CD14-positive monocyte (primary cell): ENCODE measurements at regions not wholly inside any gene's neighbourhood (a gene's known extent, or its start where the extent isn't known, plus 50 kb on each side); places are given as distances from the start of the nearest gene placed in this dataset.

Source experiments
- DNase-seq, 3 donors: peaks; one replicate each; pipeline ENCODE4 v3.0.0-alpha.2; 2011 to 2022
- H2AFZ ChIP-seq: 2 replicates; pipeline ENCODE4 v1.6.0; 2012; ENCODE audit warnings: mild to moderate bottlenecking, low read depth, low read length, inconsistent platforms; ENCODE audit not compliant: insufficient read depth, poor library complexity, severe bottlenecking
- H3K27ac ChIP-seq, 2 donors: 1 replicate in 1 of 2; 2 replicates in 1 of 2; pipeline ENCODE4 v1.5.1; 2012 to 2013; ENCODE audit warnings: low read length in 2 of 2, control low read depth in 1 of 2, inconsistent platforms in 1 of 2, low read depth in 1 of 2, mild to moderate bottlenecking in 1 of 2
- H3K27me3 ChIP-seq, 2 donors: one replicate each; pipeline versions ENCODE4 v1.6.0 to v1.6.1; 2011 to 2013; ENCODE audit warnings: low read length in 2 of 2; ENCODE audit not compliant: control insufficient read depth in 2 of 2, insufficient read depth in 2 of 2
- H3K36me3 ChIP-seq, 2 donors: replicated peaks in 1 of 2; 1 replicate in 1 of 2; 2 replicates in 1 of 2; pipeline versions ENCODE4 v1.5.1 to v1.6.1; 2012 to 2013; ENCODE audit warnings: low read length in 2 of 2, control low read depth in 1 of 2, inconsistent platforms in 1 of 2, mild to moderate bottlenecking in 1 of 2; ENCODE audit not compliant: insufficient read depth in 2 of 2, control insufficient read depth in 1 of 2
- H3K4me1 ChIP-seq, 2 donors: 1 replicate in 1 of 2; 2 replicates in 1 of 2; pipeline versions ENCODE4 v1.5.1 to v1.6.1; 2012 to 2013; ENCODE audit warnings: low read length in 2 of 2, control low read depth in 1 of 2, inconsistent platforms in 1 of 2, mild to moderate bottlenecking in 1 of 2, moderate library complexity in 1 of 2; ENCODE audit not compliant: insufficient read depth in 2 of 2, control insufficient read depth in 1 of 2
- H3K4me2 ChIP-seq: replicated peaks from 2 replicates; pipeline ENCODE3; 2012; ENCODE audit warnings: low read length, moderate library complexity, mild to moderate bottlenecking; ENCODE audit not compliant: poor library complexity, severe bottlenecking; ENCODE audit errors: extremely low read depth
- H3K4me3 ChIP-seq, 3 experiments: fragments of 200-600 bp in 1 of 3; sonication (generic) in 1 of 3; replicated peaks in 1 of 3; 1 replicate in 2 of 3; 2 replicates in 1 of 3; pipeline ENCODE4 v1.5.1; 2011 to 2013; ENCODE audit warnings: low read length in 3 of 3, mild to moderate bottlenecking in 3 of 3, control low read depth in 2 of 3, low read depth in 2 of 3, inconsistent platforms in 1 of 3, moderate library complexity in 1 of 3
- H3K79me2 ChIP-seq: 2 replicates; pipeline ENCODE4 v1.6.0; 2012; ENCODE audit warnings: mild to moderate bottlenecking, control low read depth, inconsistent platforms, low read length, moderate library complexity; ENCODE audit not compliant: insufficient read depth
- H3K9ac ChIP-seq: 2 replicates; pipeline ENCODE4 v1.6.0; 2017; ENCODE audit warnings: low read length, mild to moderate bottlenecking; ENCODE audit not compliant: insufficient read depth, poor library complexity, severe bottlenecking
- H3K9me3 ChIP-seq, 2 donors: replicated peaks in 1 of 2; 1 replicate in 1 of 2; 2 replicates in 1 of 2; pipeline versions ENCODE4 v1.5.1 to v1.6.1; 2012 to 2013; ENCODE audit warnings: low read length in 2 of 2, control low read depth in 1 of 2; ENCODE audit not compliant: control insufficient read depth in 1 of 2, insufficient read depth in 1 of 2
- H4K20me1 ChIP-seq: 2 replicates; pipeline ENCODE4 v1.6.0; 2012; ENCODE audit warnings: mild to moderate bottlenecking, low read length, control low read depth, moderate library complexity; ENCODE audit not compliant: insufficient read depth
- H3K27ac Mint-ChIP-seq, 7 donors: one replicate each; pipeline ENCODE4 v1.8.0; 2020; ENCODE audit warnings: mild to moderate bottlenecking in 7 of 7, mixed read lengths in 7 of 7, moderate library complexity in 6 of 7, inconsistent platforms in 2 of 7
- H3K27me3 Mint-ChIP-seq, 3 donors: one replicate each; pipeline ENCODE4 v1.8.0; 2021 to 2022; ENCODE audit warnings: low read depth in 3 of 3, mild to moderate bottlenecking in 3 of 3, mixed read lengths in 3 of 3, moderate library complexity in 3 of 3, inconsistent platforms in 1 of 3
- H3K36me3 Mint-ChIP-seq, 2 donors: one replicate each; pipeline ENCODE4 v1.8.0; 2020; ENCODE audit warnings: mixed read lengths in 2 of 2, inconsistent platforms in 1 of 2, mild to moderate bottlenecking in 1 of 2
- H3K4me1 Mint-ChIP-seq: one replicate; pipeline ENCODE4 v1.8.0; 2020; ENCODE audit warnings: mild to moderate bottlenecking, mixed read lengths
- H3K4me3 Mint-ChIP-seq, 2 donors: one replicate each; pipeline ENCODE4 v1.8.0; 2020; ENCODE audit warnings: mild to moderate bottlenecking in 2 of 2, mixed read lengths in 2 of 2, moderate library complexity in 1 of 2
- H3K9me3 Mint-ChIP-seq, 7 donors: one replicate each; pipeline ENCODE4 v1.8.0; 2020 to 2022; ENCODE audit warnings: mixed read lengths in 7 of 7, mild to moderate bottlenecking in 6 of 7, moderate library complexity in 6 of 7, inconsistent platforms in 2 of 7
- CTCF ChIP-seq: fragments of 200-600 bp; IDR thresholded peaks from one replicate; pipeline ENCODE4 v1.8.0; 2022; ENCODE audit warnings: antibody characterized with exemption, mild to moderate bottlenecking
- WGBS: methylation state at CpG from one replicate; pipeline ENCODE4 v1.1.5; 2013; ENCODE audit warnings: missing lambda C conversion rate; ENCODE audit not compliant: insufficient coverage; 5-methylcytosine and 5-hydroxymethylcytosine counted together
- intact Hi-C, 2 donors: fragments of 100-400 bp; cut with micrococcal nuclease; formaldehyde crosslinking; loops; one replicate each; pipeline versions ENCODE4 v1.15.0 to v1.15.1; 2023

GRCh38 chr5:89342106-89342876, 459.3 kb upstream of the MEF2C start:
- H2AFZ ChIP-seq: peak overlapping the region; percentile 34
- intact Hi-C loops: no loop called here
- no peak overlapping the region for H3K27ac ChIP-seq

GRCh38 chr5:89338935-89339334, 456.0 kb upstream of the MEF2C start:
- TF ChIP-seq CTCF: no peak
- Histone ChIP-seq H3K9ac (no peak overlapping the region), H3K4me1 (peaks cover 0 to 2% of the 10 kb centered on the region in 2 donors), H3K36me3 (no peaks in the 10 kb centered on the region), H3K9me3 (no peaks in the 10 kb centered on the region), H3K27me3 (no peaks in the 10 kb centered on the region), H3K27ac (no peak overlapping the region), H3K79me2 (no peaks in the 10 kb centered on the region), H3K4me2 (no peak overlapping the region), H2AFZ (no peak overlapping the region), H3K4me3 (no peak overlapping the region), H4K20me1 (no peaks in the 10 kb centered on the region)
- Mint-ChIP-seq H3K9me3 (no peaks in the 10 kb centered on the region), H3K36me3 (no peaks in the 10 kb centered on the region), H3K4me1 (peaks cover 5% of the 10 kb centered on the region), H3K27ac (no peak overlapping the region), H3K4me3 (no peak overlapping the region), H3K27me3 (no peaks in the 10 kb centered on the region)
- WGBS: no CpG with 5 or more reads among the region's 2 CpGs
- intact Hi-C loops: no loop called here
- DNase-seq: no peak

More at GRCh38 chr5:89342106-89342876, 459.3 kb upstream of the MEF2C start:
- Mint-ChIP-seq H3K27me3 (peaks cover 0 to 2% (median 0%) of the 10 kb centered on the region in 3 donors), H3K36me3 (no peaks in the 10 kb centered on the region), H3K4me1 (peaks cover 2% of the 10 kb centered on the region), H3K9me3 (peaks cover 0 to 2% (median 0%) of the 10 kb centered on the region in 7 donors), H3K27ac (no peak overlapping the region), H3K4me3 (no peak overlapping the region)
- H3K9ac ChIP-seq: no peak overlapping the region
- no peak overlapping the region for H3K4me2 ChIP-seq
- no CpG with 5 or more reads among the region's 2 CpGs for WGBS
- no peaks in the 10 kb centered on the region for H3K79me2 ChIP-seq
- no peaks in the 10 kb centered on the region for H3K9me3 ChIP-seq
- no peaks in the 10 kb centered on the region for H4K20me1 ChIP-seq
- H3K4me1 ChIP-seq: peaks cover 0 to 2% of the 10 kb centered on the region in 2 donors
- no peak for TF ChIP-seq CTCF
- no peak for DNase-seq
- H3K36me3 ChIP-seq: no peaks in the 10 kb centered on the region
- no peaks in the 10 kb centered on the region for H3K27me3 ChIP-seq
- no peak overlapping the region for H3K4me3 ChIP-seq
